RWPE1 (cell line): ENCODE measurements at regions not wholly inside any gene's neighbourhood (a gene's known extent, or its start where the extent isn't known, plus 50 kb on each side); places are given as distances from the start of the nearest gene placed in this dataset.

ENCODE experiments used
- CTCF ChIA-PET: fragments of 350-600 bp; sonication (Branson Sonifier 250); formaldehyde crosslinking; extraction: SDS; loops from one replicate; lab custom pipeline; 2021; lab: Yijun Ruan, JAX
- POLR2A ChIA-PET: fragments of 400-600 bp; formaldehyde crosslinking; extraction: SDS; loops from one replicate; lab custom pipeline; 2020; ENCODE audit warnings: antibody characterized with exemption; ENCODE audit not compliant: low non-redundant PET; lab: Yijun Ruan, JAX
- DNase-seq: peaks from one replicate; pipeline ENCODE4 v3.0.0; 2012; ENCODE audit warnings: low spot score
- H3K27ac ChIP-seq: fragments of 450-650 bp; 2 replicates; pipeline ENCODE4 v1.5.1; 2017
- TF ChIP-seq, protein P1 (sequence below): fragments of 450-650 bp; conservative IDR thresholded peaks from 2 replicates; pipeline ENCODE4 v1.5.1; 2017; ENCODE audit warnings: low read depth, mild to moderate bottlenecking

DNA sequence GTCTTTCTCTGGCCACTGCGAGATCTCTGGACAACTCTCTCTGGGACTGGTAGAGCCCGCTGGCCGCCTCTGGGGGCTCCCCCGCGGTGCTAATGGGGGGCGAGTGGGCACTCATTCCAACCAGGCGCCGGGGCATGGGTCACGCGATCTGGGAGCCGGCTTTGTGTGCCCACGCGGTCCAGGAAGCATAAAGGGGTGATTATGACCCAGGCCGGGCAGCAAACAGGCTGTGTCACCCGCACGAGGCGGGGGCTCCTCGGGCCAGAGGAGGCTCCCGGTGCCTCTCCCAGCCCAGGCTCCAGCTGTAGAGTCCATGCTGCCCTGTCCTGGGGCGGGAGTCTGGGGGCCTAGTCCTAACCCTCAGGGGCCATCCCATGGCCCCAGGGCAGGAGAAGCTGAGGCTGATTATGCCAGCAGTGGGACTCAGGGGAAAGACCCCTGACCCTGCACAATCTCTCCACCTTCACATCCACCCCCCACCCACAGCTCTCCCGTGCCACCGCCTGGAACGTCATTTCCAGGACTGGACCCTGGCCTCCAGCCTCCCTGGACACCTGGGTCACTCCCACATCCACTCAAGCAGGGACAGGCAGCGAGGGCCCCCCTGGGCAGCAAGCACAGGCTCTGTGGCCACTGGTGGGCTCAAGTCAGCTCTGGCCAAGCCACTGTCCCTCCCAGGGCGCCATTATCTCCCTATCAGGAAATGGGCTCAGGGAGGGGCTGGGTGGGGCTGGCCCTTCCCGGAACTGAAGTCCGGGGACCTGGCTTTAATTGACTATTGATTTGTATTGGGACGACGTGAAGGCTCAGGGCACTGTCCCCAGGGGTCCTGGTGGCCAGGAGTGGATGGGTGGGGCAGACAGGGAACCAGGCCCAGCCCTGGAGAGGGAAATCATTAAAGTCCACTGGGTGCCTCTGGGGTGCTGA is 50.0 kb downstream of the PTPRS start:
- CTCF ChIA-PET, result interaction anchor here (0.6 kb wide), 1 partner anchor 235 kb away, joined by 4 read pairs; no protein-coding TSS in a partner anchor
- no peak overlapping the region for H3K27ac ChIP-seq
- no peak for DNase-seq
- POLR2A ChIA-PET, result no interaction called here
- TF ChIP-seq, protein P1, sequence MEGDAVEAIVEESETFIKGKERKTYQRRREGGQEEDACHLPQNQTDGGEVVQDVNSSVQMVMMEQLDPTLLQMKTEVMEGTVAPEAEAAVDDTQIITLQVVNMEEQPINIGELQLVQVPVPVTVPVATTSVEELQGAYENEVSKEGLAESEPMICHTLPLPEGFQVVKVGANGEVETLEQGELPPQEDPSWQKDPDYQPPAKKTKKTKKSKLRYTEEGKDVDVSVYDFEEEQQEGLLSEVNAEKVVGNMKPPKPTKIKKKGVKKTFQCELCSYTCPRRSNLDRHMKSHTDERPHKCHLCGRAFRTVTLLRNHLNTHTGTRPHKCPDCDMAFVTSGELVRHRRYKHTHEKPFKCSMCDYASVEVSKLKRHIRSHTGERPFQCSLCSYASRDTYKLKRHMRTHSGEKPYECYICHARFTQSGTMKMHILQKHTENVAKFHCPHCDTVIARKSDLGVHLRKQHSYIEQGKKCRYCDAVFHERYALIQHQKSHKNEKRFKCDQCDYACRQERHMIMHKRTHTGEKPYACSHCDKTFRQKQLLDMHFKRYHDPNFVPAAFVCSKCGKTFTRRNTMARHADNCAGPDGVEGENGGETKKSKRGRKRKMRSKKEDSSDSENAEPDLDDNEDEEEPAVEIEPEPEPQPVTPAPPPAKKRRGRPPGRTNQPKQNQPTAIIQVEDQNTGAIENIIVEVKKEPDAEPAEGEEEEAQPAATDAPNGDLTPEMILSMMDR, result no peak

DNA sequence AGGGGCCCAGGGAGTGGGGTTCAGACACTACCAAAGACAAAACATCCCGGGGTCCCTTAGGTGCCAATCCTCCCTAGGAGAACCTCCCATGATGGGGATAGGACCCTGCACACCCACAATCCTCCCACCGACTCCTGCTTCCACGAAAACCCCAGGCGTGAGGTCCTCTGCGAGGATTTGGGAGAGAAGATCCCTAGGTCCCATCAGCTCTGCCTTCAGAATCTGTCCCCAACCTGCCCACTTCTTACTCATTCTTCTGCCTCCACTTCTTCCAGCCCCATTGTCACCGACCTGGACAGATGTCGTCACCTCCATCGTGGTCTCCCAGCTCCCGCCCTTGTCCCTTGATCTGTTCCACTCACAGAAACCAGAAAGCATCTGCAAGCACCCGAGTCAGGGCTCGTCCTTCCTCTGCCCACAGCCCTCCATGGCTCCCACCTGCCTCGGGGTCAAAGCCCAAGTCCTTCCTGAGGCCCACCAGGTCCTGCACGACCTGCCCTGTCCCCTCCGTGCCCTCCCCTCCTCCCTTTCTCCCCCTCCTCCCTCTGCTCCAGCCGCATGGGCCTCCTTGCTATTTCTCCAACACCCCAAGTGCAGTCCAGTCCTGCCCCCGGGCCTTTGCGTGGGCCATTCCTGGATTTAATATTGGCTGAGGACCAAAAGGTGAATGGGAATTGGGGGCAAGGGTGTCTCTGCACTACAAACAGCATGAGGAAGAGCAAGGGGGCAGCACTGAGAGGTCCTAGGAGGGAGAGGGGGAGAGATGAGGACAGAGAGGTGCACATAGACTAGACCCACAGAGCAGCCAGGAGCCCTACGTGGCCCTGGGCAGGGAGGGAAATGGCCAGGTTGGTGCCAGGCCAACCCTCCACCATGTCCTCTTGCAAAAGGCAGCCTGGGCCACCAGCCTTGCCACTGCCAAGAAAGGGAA is 51.3 kb downstream of the PTPRS start:
- DNase-seq, result no peak
- ChIA-PET CTCF (no interaction called here), POLR2A (no interaction called here)

DNA sequence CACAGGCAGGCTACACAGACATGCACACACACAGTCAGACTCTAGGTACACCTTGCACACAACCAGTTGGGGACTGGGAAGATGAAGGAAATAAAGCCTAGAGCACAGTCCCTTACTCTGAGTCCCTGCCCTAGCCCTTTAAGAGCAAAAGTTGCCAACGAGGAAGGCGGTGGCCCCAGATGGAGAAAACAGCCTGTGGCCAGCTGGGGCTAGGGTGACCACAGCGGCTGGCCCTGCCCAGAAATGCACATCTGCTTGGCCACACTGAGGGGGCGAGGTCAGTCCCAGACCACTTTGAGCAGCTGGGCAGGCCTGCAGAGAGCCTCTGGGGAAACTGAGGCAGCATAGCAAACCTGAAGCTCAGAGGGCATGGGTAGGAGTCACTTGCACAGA is 52.3 kb downstream of the PTPRS start:
- TF ChIP-seq, protein P1, result no peak
- ChIA-PET CTCF (interaction anchor here (0.5 kb wide), 1 partner anchor 255 kb away, joined by 3 read pairs; no protein-coding TSS in a partner anchor), POLR2A (interaction anchor here (0.5 kb wide), 1 partner anchor 18 kb away, joined by 4 read pairs; no protein-coding TSS in a partner anchor)
- DNase-seq, result no peak
- no peak overlapping the region for H3K27ac ChIP-seq

More for the DNA sequence above, 51.3 kb downstream of the PTPRS start:
- TF ChIP-seq, protein P1, result no peak
- no peak overlapping the region for H3K27ac ChIP-seq

DNA sequence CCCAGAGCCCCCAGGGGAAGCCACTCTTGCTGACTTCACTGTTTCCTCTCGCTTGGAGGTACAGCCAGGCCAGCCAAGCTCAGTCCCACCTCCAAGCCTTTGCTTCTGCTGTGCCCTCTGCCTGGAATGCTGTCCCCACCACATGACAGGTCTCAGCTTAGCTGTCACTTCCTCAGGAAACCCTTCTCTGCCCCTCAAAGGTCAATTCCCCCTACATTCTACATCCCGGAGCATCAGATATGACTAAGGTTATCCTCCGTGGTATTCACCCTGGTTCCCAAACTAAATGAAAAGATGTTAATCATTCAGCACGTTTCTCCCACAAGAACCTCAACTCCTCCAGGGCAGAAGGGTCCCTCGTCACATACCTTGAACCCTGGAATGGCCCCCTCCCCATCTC is 53.5 kb downstream of the PTPRS start:
- POLR2A ChIA-PET, result no interaction called here
- TF ChIP-seq, protein P1, result no peak
- no peak overlapping the region for H3K27ac ChIP-seq
- no peak for DNase-seq
- CTCF ChIA-PET, result interaction anchor here (0.6 kb wide), 1 partner anchor 26 kb away, joined by 3 read pairs; no protein-coding TSS in a partner anchor

DNA sequence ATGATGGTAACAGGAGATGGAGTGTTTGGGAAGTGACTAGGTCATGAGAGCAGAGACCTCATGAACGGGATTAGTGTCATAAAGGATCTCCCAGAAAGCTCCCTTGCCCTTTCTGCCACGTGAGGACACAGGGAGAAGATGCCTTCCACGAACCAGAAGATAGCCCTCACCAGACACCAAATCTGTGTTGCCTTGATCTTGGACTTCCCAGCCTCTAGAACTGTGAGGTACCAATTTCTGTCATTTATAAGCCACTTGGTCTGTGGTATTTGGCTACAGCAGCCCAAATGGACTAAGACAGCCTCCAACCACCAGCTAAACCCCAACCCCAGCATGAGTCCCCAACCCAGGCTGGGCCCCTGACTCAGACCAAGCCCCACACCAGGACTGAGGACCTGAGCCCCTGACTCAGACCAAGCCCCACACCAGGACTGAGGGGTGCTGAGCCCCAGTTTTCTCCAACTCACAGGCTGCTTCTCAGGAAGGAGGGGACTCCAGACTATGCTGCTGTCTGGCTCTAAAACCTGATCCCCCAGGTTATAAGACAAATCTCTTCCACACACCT is 54.1 kb downstream of the PTPRS start:
- TF ChIP-seq, protein P1, result no peak
- H3K27ac ChIP-seq, result no peak overlapping the region
- CTCF ChIA-PET, result no interaction called here
- POLR2A ChIA-PET, result no interaction called here
- no peak for DNase-seq

DNA sequence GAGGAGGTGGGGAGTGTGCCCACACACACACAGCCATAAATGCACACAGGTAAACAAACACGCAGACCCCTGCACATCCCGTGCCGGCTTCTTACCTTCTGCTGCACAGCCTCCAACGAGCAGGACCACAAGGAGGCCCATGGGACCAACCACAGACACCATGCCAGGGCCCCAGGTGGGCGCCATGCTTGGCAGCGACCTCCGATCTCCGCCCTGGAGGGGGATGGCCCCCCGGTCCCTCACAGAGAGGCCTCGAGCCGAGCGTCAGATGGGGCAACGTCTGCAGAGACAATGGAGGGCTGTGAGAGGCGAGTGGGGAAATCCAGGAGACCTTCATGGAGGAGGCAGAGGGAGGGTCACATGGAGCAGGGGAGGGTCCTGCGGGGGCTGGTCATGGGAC is 54.7 kb downstream of the PTPRS start:
- no peak overlapping the region for H3K27ac ChIP-seq
- no peak for DNase-seq
- TF ChIP-seq, protein P1, result no peak
- POLR2A ChIA-PET, result no interaction called here
- CTCF ChIA-PET, result no interaction called here
